22Rv1 (cell line): ENCODE measurements at regions not wholly inside any gene's neighbourhood (a gene's known extent, or its start where the extent isn't known, plus 50 kb on each side); places are given as distances from the start of the nearest gene placed in this dataset.

Experiments
- ZFX ChIP-seq: fragments of 450-650 bp; IDR thresholded peaks from 2 replicates; pipeline ENCODE4 v1.6.1; 2017; ENCODE audit warnings: antibody characterized with exemption, borderline replicate concordance
- TF ChIP-seq, protein P1 (sequence below): fragments of 450-650 bp; IDR thresholded peaks from 2 replicates; pipeline ENCODE4 v1.5.1; 2017; ENCODE audit warnings: mild to moderate bottlenecking

DNA sequence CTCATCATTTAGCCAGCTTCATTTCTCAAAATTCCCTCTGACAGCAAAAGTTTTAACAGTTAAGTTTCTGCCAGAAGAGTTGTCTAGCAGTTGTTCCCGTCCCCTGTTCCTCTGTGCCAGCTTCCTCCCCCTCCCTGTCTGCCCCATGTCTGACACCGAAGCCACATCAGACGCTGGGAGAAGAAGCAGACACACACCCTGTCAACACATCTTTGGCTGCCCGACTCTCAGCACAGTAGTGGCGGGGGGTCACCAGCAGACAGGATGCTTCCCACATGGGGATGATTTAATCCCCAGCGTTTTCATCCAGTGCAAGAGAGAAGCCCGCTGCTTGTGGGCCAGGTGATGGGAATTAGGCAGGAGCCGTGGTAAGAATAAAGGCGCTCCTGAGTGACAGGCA is 379.4 kb upstream of the RUNX1 start:
- TF ChIP-seq, protein P1, sequence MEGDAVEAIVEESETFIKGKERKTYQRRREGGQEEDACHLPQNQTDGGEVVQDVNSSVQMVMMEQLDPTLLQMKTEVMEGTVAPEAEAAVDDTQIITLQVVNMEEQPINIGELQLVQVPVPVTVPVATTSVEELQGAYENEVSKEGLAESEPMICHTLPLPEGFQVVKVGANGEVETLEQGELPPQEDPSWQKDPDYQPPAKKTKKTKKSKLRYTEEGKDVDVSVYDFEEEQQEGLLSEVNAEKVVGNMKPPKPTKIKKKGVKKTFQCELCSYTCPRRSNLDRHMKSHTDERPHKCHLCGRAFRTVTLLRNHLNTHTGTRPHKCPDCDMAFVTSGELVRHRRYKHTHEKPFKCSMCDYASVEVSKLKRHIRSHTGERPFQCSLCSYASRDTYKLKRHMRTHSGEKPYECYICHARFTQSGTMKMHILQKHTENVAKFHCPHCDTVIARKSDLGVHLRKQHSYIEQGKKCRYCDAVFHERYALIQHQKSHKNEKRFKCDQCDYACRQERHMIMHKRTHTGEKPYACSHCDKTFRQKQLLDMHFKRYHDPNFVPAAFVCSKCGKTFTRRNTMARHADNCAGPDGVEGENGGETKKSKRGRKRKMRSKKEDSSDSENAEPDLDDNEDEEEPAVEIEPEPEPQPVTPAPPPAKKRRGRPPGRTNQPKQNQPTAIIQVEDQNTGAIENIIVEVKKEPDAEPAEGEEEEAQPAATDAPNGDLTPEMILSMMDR: no peak
- no peak for TF ChIP-seq ZFX
